ACC112 (cell line): ENCODE measurements at regions not wholly inside any gene's neighbourhood (a gene's known extent, or its start where the extent isn't known, plus 50 kb on each side); places are given as distances from the start of the nearest gene placed in this dataset.

Experiments
- H2AFZ ChIP-seq: fragments of 200-600 bp; sonication (generic); one replicate; pipeline ENCODE4 v1.6.0; 2017; ENCODE audit warnings: antibody characterized with exemption, low read length; ENCODE audit not compliant: unreplicated experiment
- H3K27ac ChIP-seq: fragments of 200-600 bp; sonication (generic); 2 replicates; pipeline ENCODE4 v1.5.1; 2014; ENCODE audit warnings: low read depth, mild to moderate bottlenecking, antibody characterized with exemption, low read length, moderate library complexity
- H3K27me3 ChIP-seq: fragments of 200-600 bp; sonication (generic); 2 replicates; pipeline ENCODE4 v1.6.1; 2014; ENCODE audit warnings: mild to moderate bottlenecking, antibody characterized with exemption, low read length, moderate library complexity, mixed read lengths; ENCODE audit not compliant: insufficient read depth
- H3K36me3 ChIP-seq: fragments of 200-600 bp; sonication (generic); 2 replicates; pipeline ENCODE4 v1.6.1; 2016; ENCODE audit warnings: mild to moderate bottlenecking, antibody characterized with exemption, low read length, moderate library complexity, mixed read lengths; ENCODE audit not compliant: insufficient read depth
- H3K4me1 ChIP-seq: fragments of 200-600 bp; sonication (generic); one replicate; pipeline ENCODE4 v1.6.1; 2016; ENCODE audit warnings: low read length, mixed read lengths; ENCODE audit not compliant: insufficient read depth, unreplicated experiment, control insufficient read depth
- H3K4me3 ChIP-seq: fragments of 200-600 bp; sonication (generic); 2 replicates; pipeline ENCODE4 v1.5.1; 2014; ENCODE audit warnings: mild to moderate bottlenecking, low read depth, low read length
- H3K79me2 ChIP-seq: fragments of 200-600 bp; sonication (generic); one replicate; pipeline ENCODE4 v1.6.0; 2016; ENCODE audit warnings: low read length; ENCODE audit not compliant: control insufficient read depth, unreplicated experiment, insufficient read depth

DNA sequence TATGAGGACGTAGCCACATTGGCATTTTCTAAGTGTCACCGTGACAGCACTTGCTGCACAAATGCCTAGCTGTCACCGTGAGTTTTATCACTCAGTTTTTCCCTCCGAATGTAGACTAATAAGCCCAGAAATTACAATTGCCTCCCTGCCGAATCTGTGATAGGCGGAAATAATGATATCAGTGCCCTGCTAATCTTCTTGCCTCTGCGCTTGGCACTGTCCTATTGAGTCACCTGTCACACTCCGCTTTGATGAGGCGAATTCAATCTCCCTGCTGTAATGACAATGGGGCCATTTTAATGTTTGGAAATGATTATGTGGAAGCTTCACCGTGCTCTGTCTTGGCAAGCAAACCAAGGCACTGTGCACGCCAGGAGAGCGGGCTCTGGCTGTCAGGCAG is 112.8 kb downstream of the LINC00237 start:
- no peaks in the 10 kb centered on the region for H3K27me3 ChIP-seq
- H3K4me1 ChIP-seq = no peaks in the 10 kb centered on the region
- no peaks in the 10 kb centered on the region for H3K36me3 ChIP-seq
- no peak overlapping the region for H3K27ac ChIP-seq
- H2AFZ ChIP-seq = no peak overlapping the region
- no peak overlapping the region for H3K4me3 ChIP-seq
- H3K79me2 ChIP-seq = no peaks in the 10 kb centered on the region

DNA sequence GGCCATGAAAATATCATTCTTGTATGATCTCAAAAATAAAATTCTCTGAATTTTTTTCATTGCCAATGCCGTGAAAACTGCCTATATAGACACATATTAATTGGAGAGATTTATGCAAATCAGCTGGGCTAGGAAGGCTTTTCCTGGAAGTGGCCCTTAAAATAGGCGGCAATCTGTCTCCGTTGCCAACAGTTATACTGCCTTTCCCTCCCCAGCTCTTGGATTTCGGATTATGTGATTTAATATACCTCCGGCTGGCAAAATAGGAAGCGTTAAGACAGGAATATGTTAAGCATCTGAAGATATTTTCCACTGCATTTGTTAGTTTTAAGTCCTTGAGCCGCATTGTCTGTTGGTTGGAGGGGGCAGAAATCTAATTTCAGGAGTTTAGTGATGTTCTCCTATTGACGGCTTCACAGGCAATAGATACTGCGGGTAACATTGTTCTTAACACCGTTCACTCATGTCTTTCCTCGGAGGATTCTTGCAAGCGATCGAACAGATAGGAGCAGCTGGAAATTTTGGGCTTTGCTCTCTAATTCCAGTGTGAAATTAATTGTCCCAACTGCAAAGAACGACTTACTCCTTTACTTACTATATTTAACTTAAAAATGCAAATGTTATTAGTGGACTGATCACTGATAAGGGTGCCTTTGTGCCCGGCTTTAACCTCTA is 113.3 kb downstream of the LINC00237 start:
- Histone ChIP-seq H3K79me2 (no peaks in the 10 kb centered on the region), H3K27me3 (no peaks in the 10 kb centered on the region), H2AFZ (no peak overlapping the region), H3K27ac (no peak overlapping the region), H3K4me3 (no peak overlapping the region), H3K4me1 (no peaks in the 10 kb centered on the region), H3K36me3 (no peaks in the 10 kb centered on the region)

DNA sequence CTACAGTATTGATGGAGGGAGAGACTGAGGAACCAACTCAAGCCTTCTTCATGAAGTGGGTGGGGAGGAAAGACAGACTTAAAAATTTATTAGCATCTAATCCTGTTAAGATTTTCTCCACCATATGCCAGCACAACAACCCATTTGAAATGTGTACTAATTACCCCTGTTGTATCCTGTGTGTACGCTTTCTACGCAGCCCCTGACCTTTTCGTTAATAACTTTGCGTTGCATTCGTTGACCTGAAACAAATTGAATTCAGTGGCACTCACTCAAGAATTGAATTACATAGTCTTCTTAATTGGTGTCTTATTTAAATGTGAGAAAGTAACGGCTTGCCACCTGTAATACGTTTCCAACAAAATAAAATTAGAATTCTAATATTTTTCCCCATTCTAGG is 113.9 kb downstream of the LINC00237 start:
- H2AFZ ChIP-seq = no peak overlapping the region
- H3K4me3 ChIP-seq = no peak overlapping the region
- H3K79me2 ChIP-seq = no peaks in the 10 kb centered on the region
- no peak overlapping the region for H3K27ac ChIP-seq
- no peaks in the 10 kb centered on the region for H3K4me1 ChIP-seq
- H3K36me3 ChIP-seq = no peaks in the 10 kb centered on the region
- no peaks in the 10 kb centered on the region for H3K27me3 ChIP-seq

DNA sequence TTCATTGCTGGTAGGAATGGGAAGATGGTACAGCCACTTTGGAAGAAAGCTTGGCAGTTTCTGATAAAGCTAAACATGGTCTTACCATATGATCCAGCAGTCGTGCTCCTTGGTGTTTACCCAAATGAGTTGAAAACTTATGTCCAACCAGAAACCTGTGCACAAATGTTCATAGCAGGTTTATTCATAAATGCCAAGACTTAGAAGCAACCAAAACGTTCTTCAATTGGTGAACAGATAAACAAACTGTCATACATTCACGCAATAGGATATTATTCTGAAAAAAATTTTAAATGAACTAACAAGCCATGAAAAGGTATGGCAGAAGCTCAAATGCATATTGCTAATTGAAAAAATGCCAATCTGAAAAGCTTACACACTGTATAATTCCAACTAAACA is 117.1 kb downstream of the LINC00237 start:
- no peaks in the 10 kb centered on the region for H3K27me3 ChIP-seq
- H3K4me3 ChIP-seq = no peak overlapping the region
- H2AFZ ChIP-seq = no peak overlapping the region
- H3K36me3 ChIP-seq = no peaks in the 10 kb centered on the region
- H3K79me2 ChIP-seq = no peaks in the 10 kb centered on the region
- H3K4me1 ChIP-seq = no peaks in the 10 kb centered on the region
- no peak overlapping the region for H3K27ac ChIP-seq

DNA sequence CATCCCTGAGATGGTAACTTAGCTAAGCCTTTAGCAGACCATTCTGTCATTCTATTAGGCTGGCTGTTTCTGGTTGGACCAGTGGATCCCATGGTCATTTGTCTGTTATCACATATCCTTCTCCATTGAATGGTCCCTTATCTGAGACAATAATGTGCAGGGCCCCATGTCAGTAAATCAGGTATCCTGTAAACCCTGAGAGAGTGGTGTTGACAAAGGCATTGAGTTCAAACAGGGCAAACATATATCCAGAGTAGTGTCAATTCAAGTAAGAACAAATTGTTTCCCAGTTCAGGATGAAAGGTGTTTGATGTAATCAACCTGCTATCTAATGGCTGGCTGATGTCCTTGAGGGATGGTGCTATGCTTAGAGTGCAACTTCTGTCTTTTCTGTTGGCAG is 126.2 kb downstream of the LINC00237 start:
- Histone ChIP-seq H3K27me3 (no peaks in the 10 kb centered on the region), H3K27ac (no peak overlapping the region), H2AFZ (no peak overlapping the region), H3K4me3 (no peak overlapping the region), H3K4me1 (no peaks in the 10 kb centered on the region), H3K36me3 (no peaks in the 10 kb centered on the region), H3K79me2 (no peaks in the 10 kb centered on the region)

DNA sequence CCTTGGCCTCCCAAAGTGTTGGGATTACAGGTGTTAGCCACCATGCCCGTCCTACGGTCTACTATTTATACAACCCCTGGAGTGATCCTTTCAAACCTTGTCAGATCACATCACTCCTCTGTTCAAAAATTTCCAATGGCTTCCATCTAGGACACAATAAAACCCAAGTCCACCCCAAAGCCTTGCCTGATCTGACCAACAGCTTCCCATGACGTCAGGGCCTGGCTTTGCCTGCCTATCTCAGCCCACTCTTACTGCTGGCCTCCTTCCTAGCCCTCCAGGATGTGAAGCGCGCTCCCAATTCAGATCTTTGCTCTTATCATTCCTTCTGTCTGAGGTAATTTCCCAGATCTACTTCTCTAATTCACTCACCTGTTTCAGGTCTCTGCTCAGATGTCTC is 128.4 kb downstream of the LINC00237 start:
- H3K79me2 ChIP-seq = no peaks in the 10 kb centered on the region
- H3K27me3 ChIP-seq = no peaks in the 10 kb centered on the region
- no peak overlapping the region for H3K4me3 ChIP-seq
- no peaks in the 10 kb centered on the region for H3K4me1 ChIP-seq
- no peaks in the 10 kb centered on the region for H3K36me3 ChIP-seq
- no peak overlapping the region for H3K27ac ChIP-seq
- no peak overlapping the region for H2AFZ ChIP-seq

DNA sequence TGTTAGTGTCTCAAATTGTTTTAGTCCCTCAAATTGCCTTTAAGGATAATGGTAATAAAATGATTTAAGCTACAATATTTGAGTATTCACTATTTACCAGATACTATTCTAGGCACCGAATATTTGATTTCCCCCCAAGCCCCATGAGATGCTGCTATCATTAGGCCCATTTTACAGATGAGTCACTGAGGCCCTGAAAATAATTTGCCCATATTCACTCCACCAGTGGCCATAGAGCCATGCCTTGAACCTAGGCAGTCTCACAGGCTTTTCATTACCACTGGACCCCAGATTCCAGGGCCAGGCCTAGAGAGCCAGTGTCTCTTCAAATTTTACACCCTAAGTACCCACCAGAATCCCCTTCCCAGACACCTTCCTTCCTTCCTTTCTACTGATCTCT is 133.7 kb downstream of the LINC00237 start:
- Histone ChIP-seq H3K27me3 (peaks cover 22% of the 10 kb centered on the region), H3K27ac (no peak overlapping the region), H3K79me2 (no peaks in the 10 kb centered on the region), H2AFZ (no peak overlapping the region), H3K36me3 (no peaks in the 10 kb centered on the region), H3K4me3 (no peak overlapping the region), H3K4me1 (no peaks in the 10 kb centered on the region)

DNA sequence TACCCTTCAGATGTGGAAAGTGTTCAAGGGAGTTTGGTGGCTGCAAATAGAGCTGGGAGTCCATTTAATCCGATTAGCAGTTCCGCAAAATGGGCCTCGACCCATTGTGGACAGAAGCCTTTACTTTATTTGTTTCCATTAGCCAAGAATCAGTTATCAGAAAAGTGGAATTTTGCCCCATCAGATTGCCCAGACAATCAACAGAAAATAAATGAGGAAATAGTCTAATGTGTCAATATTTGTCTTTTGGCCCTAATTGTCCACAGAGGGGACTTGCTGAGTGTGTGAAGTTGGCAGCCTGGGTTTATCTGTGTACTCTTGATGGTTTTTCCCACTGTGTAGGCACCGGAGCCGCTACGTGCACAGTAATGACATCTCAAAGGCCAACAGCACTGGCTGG is 134.3 kb downstream of the LINC00237 start:
- no peaks in the 10 kb centered on the region for H3K36me3 ChIP-seq
- no peak overlapping the region for H3K4me3 ChIP-seq
- no peaks in the 10 kb centered on the region for H3K79me2 ChIP-seq
- no peak overlapping the region for H3K27ac ChIP-seq
- no peaks in the 10 kb centered on the region for H3K4me1 ChIP-seq
- H2AFZ ChIP-seq = no peak overlapping the region
- H3K27me3 ChIP-seq = peaks cover 22% of the 10 kb centered on the region

DNA sequence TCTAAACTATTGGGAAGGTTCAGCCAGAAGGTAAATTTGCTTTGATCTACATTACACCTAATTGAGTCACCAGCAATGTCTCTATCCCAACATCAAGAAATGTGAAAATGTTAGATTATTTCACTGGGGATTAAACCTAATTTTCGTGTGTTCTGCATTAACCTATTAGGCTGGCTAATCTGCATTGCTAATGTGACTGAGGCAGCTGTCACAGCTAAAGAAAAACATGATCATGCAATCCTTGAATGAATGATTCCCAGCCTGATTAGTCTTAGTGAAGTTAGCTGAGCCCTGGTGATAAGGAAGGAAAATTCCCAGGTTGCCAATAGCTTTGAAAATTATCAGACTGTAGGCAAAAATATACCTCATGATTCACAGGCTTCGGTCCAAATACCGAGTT is 135.3 kb downstream of the LINC00237 start:
- Histone ChIP-seq H2AFZ (no peak overlapping the region), H3K79me2 (no peaks in the 10 kb centered on the region), H3K27ac (no peak overlapping the region), H3K4me1 (no peaks in the 10 kb centered on the region), H3K36me3 (no peaks in the 10 kb centered on the region), H3K27me3 (peaks cover 22% of the 10 kb centered on the region), H3K4me3 (no peak overlapping the region)

DNA sequence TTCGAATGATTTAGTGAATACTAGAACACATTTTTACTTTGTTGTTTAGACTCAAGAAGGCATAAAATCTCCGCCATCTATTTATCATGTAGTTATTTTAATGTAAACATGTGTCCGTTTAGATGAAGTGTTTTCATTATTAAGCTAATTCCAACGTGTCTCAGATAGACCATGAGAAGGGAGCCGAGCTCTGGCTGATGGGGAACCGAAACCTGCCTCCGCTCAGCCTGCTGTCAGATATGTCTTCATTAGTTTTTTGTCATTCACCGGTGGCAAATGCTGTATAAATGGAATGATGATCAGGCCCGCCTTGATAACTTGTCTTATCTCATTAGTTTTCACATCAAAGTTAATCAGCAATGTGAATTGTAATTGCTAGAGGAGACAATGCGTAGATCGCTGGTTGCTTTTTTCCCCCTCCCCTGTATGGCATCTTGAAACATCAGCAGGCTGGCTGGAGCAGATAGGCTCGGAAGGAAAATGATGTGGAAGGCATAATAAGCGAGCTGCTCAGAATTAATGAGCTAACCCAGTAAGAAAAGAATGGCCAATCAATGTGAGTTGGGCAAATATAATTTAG is 136.4 kb downstream of the LINC00237 start:
- no peak overlapping the region for H2AFZ ChIP-seq
- no peak overlapping the region for H3K4me3 ChIP-seq
- no peaks in the 10 kb centered on the region for H3K79me2 ChIP-seq
- no peaks in the 10 kb centered on the region for H3K36me3 ChIP-seq
- H3K4me1 ChIP-seq = no peaks in the 10 kb centered on the region
- H3K27me3 ChIP-seq = peaks cover 22% of the 10 kb centered on the region
- no peak overlapping the region for H3K27ac ChIP-seq

DNA sequence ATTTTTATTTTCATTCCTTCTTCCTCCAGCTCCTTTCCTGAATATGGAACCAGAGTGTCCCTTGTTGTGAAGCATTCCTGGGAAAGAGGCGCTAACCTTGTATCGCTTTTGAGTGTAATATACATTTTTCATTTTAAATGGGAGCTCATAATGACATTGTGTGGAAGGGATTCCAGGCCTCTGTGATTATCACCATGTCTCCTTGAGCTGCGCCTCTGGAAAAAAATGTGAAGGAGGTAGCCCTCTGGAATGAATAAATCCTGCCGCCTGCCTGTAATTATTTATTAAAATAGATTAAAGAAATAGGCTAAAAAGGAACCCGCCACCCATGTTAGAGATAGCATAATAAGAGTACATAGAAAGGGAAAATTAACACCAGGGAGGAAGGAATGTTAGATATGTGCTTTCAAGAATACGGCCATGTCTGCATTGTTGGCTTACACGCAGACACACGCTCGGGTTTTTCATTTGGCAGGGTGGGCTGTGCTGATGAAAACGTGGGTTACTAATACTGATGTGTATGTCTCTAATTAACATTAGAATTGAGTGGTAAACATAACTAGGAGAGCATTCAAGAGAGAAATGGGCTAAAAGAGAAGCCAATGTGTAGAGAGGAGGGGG is 138.5 kb downstream of the LINC00237 start:
- H3K36me3 ChIP-seq = no peaks in the 10 kb centered on the region
- H3K79me2 ChIP-seq = no peaks in the 10 kb centered on the region
- H3K27me3 ChIP-seq = peaks cover 22% of the 10 kb centered on the region
- no peaks in the 10 kb centered on the region for H3K4me1 ChIP-seq
- H3K4me3 ChIP-seq = no peak overlapping the region
- no peak overlapping the region for H3K27ac ChIP-seq
- no peak overlapping the region for H2AFZ ChIP-seq
